HFF-Myc (cell line): ENCODE measurements at regions not wholly inside any gene's neighbourhood (a gene's known extent, or its start where the extent isn't known, plus 50 kb on each side); places are given as distances from the start of the nearest gene placed in this dataset.
A peak's percentile ranks its signal among the peaks of the same experiment; 100 is the strongest.

Experiments used
- DNase-seq: peaks from one replicate; pipeline ENCODE4 v3.0.0-alpha.2; 2011; ENCODE audit warnings: low read depth; ENCODE audit errors: extremely low read depth
- H3K4me3 ChIP-seq: replicated peaks from 2 replicates; pipeline ENCODE4 v1.5.1; 2011; ENCODE audit warnings: low read depth, mild to moderate bottlenecking, control low read depth, low read length
- TF ChIP-seq, protein P1 (sequence below): IDR thresholded peaks from 2 replicates; pipeline ENCODE4 v1.5.1; 2012; ENCODE audit warnings: mild to moderate bottlenecking, low read depth, low read length, control low read depth; ENCODE audit errors: missing control alignments

DNA sequence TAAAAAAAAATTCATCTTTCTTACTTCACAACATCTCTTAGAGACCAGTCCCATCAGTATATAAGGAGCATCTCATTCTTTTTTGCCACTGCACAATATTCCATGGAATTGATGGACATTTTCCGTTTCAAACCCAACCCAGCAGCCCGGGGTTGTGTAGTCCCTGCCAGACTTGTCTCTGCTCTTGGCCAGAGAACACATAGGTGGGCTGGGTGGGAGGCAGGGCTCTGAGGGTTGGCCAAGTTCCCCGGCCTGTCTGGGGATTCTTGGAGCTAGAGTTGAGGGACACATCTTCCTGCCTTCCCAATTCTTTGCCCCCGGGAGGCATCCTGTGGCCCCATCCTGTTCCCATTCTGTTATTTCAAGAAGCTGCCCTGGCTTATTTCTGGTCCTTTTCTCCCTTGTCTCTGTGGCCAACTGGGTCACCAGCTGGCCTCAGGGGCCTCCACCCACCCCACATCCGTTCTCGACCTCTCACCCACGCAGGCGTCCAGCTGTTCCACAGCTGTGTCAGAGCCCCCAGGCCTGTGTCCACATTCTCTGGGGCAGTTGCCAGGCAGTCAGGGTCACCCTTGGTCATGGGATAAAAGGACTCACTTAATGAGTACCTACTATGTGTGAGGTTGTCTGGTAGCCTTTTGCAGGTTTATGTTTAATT, 52.0 kb upstream of the CCDC63 start:
- peak; percentile 9 for DNase-seq
- no peak overlapping the region for H3K4me3 ChIP-seq
- TF ChIP-seq, protein P1, sequence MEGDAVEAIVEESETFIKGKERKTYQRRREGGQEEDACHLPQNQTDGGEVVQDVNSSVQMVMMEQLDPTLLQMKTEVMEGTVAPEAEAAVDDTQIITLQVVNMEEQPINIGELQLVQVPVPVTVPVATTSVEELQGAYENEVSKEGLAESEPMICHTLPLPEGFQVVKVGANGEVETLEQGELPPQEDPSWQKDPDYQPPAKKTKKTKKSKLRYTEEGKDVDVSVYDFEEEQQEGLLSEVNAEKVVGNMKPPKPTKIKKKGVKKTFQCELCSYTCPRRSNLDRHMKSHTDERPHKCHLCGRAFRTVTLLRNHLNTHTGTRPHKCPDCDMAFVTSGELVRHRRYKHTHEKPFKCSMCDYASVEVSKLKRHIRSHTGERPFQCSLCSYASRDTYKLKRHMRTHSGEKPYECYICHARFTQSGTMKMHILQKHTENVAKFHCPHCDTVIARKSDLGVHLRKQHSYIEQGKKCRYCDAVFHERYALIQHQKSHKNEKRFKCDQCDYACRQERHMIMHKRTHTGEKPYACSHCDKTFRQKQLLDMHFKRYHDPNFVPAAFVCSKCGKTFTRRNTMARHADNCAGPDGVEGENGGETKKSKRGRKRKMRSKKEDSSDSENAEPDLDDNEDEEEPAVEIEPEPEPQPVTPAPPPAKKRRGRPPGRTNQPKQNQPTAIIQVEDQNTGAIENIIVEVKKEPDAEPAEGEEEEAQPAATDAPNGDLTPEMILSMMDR = no peak

- no peak overlapping the region for H3K4me3 ChIP-seq
- DNase-seq = no peak
- TF ChIP-seq, protein P1 = no peak
These were observed 49.8 kb upstream of the CCDC63 start for GRCh38 chr12:110796952-110797351.
